Astrocyte (in vitro differentiated cells and primary cell): ENCODE measurements at regions not wholly inside any gene's neighbourhood (a gene's known extent, or its start where the extent isn't known, plus 50 kb on each side); places are given as distances from the start of the nearest gene placed in this dataset.

ENCODE experiments used
- EZH2 ChIP-seq: IDR thresholded peaks from 2 replicates; pipeline ENCODE4 v1.6.1; 2012; ENCODE audit warnings: mild to moderate bottlenecking, low read length, inconsistent platforms; ENCODE audit not compliant: insufficient read depth
- TF ChIP-seq, protein P1 (sequence below): IDR thresholded peaks from 2 replicates; pipeline ENCODE4 v1.5.1; 2011; ENCODE audit warnings: low read depth, mild to moderate bottlenecking, inconsistent platforms, low read length, moderate library complexity; ENCODE audit not compliant: insufficient read depth

DNA sequence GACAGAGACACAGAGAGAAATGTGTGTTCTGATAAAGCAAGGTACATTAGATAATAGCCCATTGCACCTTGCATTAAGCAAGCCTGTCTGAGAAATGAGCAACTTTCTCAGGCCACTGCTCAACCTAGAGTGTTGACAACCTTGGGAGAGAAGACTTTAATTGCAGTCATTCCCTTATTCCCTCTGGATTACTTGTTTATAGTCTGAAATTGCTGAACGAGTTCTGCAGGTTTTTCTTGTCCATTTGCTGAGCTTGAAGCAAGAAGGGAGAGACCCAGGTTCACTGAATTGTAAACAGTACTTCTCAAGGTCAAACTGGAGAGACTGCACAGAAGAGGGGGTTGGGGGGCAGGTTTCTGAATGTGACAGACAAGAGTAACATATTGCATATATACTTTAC lies 159.4 kb upstream of the PLEKHG7 start:
- TF ChIP-seq, protein P1, sequence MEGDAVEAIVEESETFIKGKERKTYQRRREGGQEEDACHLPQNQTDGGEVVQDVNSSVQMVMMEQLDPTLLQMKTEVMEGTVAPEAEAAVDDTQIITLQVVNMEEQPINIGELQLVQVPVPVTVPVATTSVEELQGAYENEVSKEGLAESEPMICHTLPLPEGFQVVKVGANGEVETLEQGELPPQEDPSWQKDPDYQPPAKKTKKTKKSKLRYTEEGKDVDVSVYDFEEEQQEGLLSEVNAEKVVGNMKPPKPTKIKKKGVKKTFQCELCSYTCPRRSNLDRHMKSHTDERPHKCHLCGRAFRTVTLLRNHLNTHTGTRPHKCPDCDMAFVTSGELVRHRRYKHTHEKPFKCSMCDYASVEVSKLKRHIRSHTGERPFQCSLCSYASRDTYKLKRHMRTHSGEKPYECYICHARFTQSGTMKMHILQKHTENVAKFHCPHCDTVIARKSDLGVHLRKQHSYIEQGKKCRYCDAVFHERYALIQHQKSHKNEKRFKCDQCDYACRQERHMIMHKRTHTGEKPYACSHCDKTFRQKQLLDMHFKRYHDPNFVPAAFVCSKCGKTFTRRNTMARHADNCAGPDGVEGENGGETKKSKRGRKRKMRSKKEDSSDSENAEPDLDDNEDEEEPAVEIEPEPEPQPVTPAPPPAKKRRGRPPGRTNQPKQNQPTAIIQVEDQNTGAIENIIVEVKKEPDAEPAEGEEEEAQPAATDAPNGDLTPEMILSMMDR = no peak
- no peak for TF ChIP-seq EZH2
